ENCODE measurements at regions not wholly inside any gene's neighbourhood (a gene's known extent, or its start where the extent isn't known, plus 50 kb on each side); places are given as distances from the start of the nearest gene placed in this dataset.

DNA sequence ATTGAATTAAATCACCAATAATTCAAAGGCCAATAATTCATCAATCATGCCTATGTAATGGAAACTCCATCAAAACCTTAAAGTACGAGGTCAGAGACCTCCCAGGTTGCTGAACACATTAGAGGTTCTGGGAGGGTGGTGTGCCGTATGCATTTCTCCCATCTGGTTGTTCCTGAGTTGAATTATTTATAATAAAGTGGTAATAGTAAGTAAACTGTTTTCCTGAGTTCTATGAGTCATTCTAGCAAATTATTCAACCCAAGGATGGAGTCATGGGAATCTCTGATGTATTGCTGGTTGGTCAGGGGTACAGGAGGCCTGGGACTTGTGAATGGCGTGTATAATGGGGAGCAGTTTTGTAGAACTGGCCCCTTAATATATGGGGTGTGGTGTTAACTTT lies 191.7 kb downstream of the CARTPT start:
- TF ChIP-seq FOXP2 (optimal IDR thresholded peaks at IDR 0.05; ENCODE audit: borderline replicate concordance, extremely low read depth, extremely low read length, insufficient read depth) (no peak), POLR2AphosphoS5 (IDR thresholded peaks at IDR 0.05; ENCODE audit: low read depth, low read length) (no peak), SIN3A (IDR thresholded peaks at IDR 0.05; ENCODE audit: borderline replicate concordance, insufficient read depth, low read length) (no peak), TAF1 (IDR thresholded peaks at IDR 0.05; ENCODE audit: borderline replicate concordance, insufficient read depth, low read length) (no peak)
- TF ChIP-seq, protein P1, sequence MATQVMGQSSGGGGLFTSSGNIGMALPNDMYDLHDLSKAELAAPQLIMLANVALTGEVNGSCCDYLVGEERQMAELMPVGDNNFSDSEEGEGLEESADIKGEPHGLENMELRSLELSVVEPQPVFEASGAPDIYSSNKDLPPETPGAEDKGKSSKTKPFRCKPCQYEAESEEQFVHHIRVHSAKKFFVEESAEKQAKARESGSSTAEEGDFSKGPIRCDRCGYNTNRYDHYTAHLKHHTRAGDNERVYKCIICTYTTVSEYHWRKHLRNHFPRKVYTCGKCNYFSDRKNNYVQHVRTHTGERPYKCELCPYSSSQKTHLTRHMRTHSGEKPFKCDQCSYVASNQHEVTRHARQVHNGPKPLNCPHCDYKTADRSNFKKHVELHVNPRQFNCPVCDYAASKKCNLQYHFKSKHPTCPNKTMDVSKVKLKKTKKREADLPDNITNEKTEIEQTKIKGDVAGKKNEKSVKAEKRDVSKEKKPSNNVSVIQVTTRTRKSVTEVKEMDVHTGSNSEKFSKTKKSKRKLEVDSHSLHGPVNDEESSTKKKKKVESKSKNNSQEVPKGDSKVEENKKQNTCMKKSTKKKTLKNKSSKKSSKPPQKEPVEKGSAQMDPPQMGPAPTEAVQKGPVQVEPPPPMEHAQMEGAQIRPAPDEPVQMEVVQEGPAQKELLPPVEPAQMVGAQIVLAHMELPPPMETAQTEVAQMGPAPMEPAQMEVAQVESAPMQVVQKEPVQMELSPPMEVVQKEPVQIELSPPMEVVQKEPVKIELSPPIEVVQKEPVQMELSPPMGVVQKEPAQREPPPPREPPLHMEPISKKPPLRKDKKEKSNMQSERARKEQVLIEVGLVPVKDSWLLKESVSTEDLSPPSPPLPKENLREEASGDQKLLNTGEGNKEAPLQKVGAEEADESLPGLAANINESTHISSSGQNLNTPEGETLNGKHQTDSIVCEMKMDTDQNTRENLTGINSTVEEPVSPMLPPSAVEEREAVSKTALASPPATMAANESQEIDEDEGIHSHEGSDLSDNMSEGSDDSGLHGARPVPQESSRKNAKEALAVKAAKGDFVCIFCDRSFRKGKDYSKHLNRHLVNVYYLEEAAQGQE (IDR thresholded peaks at IDR 0.05; ENCODE audit: insufficient read depth in 1 of 2, low read depth in 2 of 2, low read length in 2 of 2) = no peak

DNA sequence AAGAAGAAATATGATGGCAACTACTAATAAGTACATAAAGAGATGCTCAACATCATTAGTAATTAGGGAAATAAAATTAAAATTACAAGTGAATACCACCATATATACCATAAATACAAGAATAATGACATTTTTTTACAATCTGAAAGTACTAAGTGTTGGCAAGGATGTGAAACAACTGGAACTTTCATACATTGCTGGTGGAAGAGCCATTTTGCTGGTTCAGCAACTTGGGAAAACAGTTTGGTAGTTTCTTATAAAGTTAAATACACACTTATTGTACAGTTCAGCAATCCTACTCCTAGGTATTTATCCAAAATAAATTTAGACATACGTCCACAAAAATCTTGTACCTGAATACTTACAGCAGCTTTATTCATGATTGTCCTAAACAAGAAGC lies 192.9 kb downstream of the CARTPT start:
- TF ChIP-seq SIN3A (IDR thresholded peaks at IDR 0.05; ENCODE audit: borderline replicate concordance, insufficient read depth, low read length) (no peak), TAF1 (IDR thresholded peaks at IDR 0.05; ENCODE audit: borderline replicate concordance, insufficient read depth, low read length) (no peak)
- TF ChIP-seq, protein P1 (IDR thresholded peaks at IDR 0.05; ENCODE audit: insufficient read depth in 1 of 2, low read depth in 2 of 2, low read length in 2 of 2) = no peak

DNA sequence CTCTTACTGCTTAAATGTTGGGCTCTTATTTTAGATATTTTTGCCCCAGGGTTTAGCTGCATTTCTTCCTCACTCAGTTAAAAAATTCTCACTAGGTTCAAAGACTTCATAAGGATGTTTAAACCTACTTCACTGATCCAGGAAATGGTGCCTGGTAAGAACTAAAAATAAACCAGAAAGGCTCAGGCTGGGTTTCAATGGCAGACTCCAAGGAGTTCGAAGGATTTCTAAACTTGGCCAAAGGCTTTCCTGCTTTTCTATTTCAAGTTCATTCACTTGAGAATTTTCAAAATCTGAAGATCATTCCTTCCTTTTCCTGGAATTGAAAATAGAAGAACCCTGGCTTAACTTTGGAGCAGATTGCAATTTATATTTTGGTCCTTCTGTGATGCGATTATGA lies 193.0 kb upstream of the MAP1B start:
- TF ChIP-seq POLR2AphosphoS5 (IDR thresholded peaks at IDR 0.05; ENCODE audit: low read depth, low read length) (no peak), TAF1 (IDR thresholded peaks at IDR 0.05; ENCODE audit: borderline replicate concordance, insufficient read depth, low read length) (no peak), SIN3A (IDR thresholded peaks at IDR 0.05; ENCODE audit: borderline replicate concordance, insufficient read depth, low read length) (no peak), FOXP2 (optimal IDR thresholded peaks at IDR 0.05; ENCODE audit: borderline replicate concordance, extremely low read depth, extremely low read length, insufficient read depth) (no peak)
- TF ChIP-seq, protein P1 (IDR thresholded peaks at IDR 0.05; ENCODE audit: insufficient read depth in 1 of 2, low read depth in 2 of 2, low read length in 2 of 2) = no peak

DNA sequence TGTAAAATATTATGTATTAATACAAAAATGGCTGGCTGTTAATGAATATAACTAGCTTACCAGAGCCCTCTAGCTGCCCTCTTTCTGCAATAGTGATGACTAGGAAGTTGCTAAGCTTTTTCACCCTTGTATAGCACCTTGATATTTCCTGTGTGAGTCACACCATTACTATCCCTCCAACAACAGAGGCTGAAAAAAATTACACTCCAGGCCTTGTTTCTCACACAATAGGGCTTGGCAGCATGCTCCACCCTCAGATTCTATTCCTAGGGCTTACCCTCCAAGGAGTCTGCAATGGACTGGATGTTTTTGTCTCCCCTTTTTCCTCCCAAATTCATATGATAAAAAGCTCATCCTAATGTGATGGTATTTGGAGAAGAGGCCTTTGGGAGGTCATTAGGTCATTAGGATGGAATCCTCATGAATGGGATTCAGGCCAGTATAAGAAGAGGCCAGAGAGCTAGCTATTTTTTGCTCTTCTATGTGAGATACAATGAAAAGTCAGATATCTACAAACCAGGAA lies 184.6 kb upstream of the MAP1B start:
- TF ChIP-seq, protein P1 (IDR thresholded peaks at IDR 0.05; ENCODE audit: insufficient read depth in 1 of 2, low read depth in 2 of 2, low read length in 2 of 2) = no peak; a peak in 1 of 4 replicates
- TF ChIP-seq POLR2AphosphoS5 (IDR thresholded peaks at IDR 0.05; ENCODE audit: low read depth, low read length) (no peak), SIN3A (IDR thresholded peaks at IDR 0.05; ENCODE audit: borderline replicate concordance, insufficient read depth, low read length) (no peak), FOXP2 (optimal IDR thresholded peaks at IDR 0.05; ENCODE audit: borderline replicate concordance, extremely low read depth, extremely low read length, insufficient read depth) (no peak), TAF1 (IDR thresholded peaks at IDR 0.05; ENCODE audit: borderline replicate concordance, insufficient read depth, low read length) (no peak)

DNA sequence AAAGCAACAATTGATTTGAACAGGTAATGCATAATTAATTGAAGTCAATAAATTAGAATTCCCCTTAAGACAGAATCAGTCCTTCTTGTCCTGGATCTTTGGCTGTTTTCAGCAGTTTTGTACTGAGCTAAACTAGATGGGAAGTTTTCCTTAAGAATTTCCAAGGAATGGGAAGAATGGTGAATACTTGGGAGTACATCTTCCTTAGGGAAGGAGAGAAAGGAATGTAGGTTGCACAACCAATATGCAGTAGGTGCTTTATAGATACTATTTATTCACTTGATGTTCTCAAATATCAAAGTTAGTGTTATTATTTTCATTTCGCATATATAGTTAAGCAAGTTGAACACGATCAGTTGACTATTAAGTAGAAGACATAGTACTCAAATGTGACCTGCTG lies 183.5 kb upstream of the MAP1B start:
- TF ChIP-seq SIN3A (IDR thresholded peaks at IDR 0.05; ENCODE audit: borderline replicate concordance, insufficient read depth, low read length) = no peak
- TF ChIP-seq TAF1 (IDR thresholded peaks at IDR 0.05; ENCODE audit: borderline replicate concordance, insufficient read depth, low read length) = no peak
- no peak for TF ChIP-seq FOXP2 (optimal IDR thresholded peaks at IDR 0.05; ENCODE audit: borderline replicate concordance, extremely low read depth, extremely low read length, insufficient read depth)
- no peak for TF ChIP-seq POLR2AphosphoS5 (IDR thresholded peaks at IDR 0.05; ENCODE audit: low read depth, low read length)
- TF ChIP-seq, protein P1 (IDR thresholded peaks at IDR 0.05; ENCODE audit: insufficient read depth in 1 of 2, low read depth in 2 of 2, low read length in 2 of 2) = no peak

Data from PFSK-1 (cell line).